Sciatic nerve (tissue), 2 donors: ENCODE measurements at regions not wholly inside any gene's neighbourhood (a gene's known extent, or its start where the extent isn't known, plus 50 kb on each side); places are given as distances from the start of the nearest gene placed in this dataset.
"Not testable (repeated sequence)": the region's sequence is repeated elsewhere in the genome, so short reads cannot be mapped to it uniquely, and the experiment has no call there.

Experiments
- ATAC-seq: fragments of 200-7000 bp; cut with Tn5 transposase; one replicate; pipeline ENCODE4 v1.9.1; 2020; ENCODE audit warnings: mild to moderate bottlenecking, moderate library complexity
- DNase-seq: peaks from one replicate; pipeline ENCODE4 v3.0.0-alpha.2; 2020; ENCODE audit warnings: low spot score
- intact Hi-C: fragments of 100-400 bp; cut with DNase I; formaldehyde crosslinking; loops from one replicate; pipeline ENCODE4 v1.14.2; 2022
- donor health status: DM: no; HTN: no; CAD: no.
- donor health status: DM: no; HTN: no; CAD: no.

DNA sequence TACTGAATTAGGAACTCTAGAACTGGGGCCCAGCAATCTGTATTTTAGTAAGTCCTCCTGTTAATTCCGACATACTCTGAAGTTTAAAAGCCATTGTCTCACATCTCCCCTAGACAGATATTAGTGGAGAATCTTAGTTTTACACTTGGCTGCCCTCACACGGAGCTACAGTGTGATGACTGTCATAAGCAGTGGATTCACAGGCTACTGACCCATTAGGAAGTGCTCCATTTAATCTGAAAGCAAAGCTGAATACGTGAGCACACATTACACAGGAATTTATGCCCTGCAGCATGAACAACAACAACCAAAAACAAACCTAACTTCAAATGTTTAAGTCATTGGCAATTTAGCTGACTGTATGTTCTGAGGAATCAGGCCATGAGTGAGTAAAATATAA, 416.4 kb upstream of the ANKRD20A1 start:
- DNase-seq, ATAC-seq, intact Hi-C loops: not testable (repeated sequence)

DNA sequence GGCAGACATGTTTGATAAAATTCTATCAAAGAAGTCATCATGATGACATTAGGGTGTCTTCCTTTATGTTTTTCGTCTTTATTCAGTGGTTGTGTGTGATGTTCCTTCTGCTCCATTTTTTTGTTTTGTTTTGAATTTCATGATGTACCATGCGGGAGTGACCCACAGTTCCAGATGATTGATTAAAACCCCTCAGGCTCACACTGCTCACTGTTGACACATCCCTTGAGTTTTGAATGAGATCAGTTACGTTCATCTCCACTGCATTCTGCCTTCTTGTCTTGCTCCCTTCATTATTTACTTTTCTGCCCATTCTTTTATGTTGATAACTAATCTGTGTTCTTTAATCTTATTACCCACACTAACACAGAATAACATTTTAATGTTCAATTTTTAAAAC, 421.7 kb upstream of the ANKRD20A1 start:
- ATAC-seq, DNase-seq, intact Hi-C loops: not testable (repeated sequence)

DNA sequence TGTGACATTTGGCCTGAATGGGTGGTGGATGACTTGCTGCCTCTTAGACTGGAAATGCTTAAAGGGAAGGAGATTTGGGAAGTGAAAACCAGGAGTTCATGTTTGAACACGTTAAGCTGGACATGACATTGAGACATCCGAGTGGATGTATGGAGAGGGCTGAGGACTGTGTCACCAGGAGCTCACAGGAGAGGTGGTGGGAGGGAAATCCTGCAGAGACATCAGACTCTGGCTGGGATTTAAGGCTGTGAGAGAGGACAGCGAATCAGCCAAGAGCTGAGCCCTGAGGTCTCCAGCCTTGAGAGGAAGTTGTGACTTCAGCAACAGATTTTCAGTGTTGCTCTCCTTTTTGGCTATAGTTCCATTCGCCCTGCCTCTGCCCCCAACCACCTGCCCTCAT, 432.5 kb upstream of the SPATA31A3 start:
- intact Hi-C loops, DNase-seq, ATAC-seq: not testable (repeated sequence)

DNA sequence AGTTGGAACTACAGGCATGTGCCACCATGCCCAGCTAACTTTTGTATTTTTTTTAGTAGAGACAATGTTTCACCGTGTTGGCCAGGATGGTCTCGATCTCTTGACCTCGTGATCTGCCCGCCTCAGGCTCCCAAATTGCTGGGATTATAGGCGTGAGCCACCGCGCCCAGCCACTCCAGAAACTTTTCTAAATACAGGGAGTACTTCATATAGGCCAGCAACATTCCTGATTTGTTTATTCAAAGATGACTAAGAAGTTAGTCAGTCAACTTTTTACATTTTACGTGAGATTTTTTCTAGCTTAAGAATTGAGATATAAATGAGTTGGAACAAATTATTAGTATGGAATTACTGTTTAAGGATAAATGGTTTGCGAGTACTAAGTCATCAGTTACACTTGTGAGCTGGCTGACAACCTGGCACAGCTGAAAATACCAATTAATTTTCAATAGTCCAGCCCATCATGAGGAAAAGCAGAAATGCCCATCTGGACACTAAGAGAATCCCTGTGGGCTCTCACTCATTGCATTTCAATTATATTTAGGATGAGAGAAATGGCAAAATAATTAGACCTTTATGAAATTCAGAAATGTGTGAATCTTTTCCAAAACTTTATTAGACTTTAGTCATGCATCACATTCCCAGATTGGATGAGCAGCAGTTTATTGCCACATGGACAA, 430.8 kb upstream of the SPATA31A3 start:
- ATAC-seq, DNase-seq, intact Hi-C loops: not testable (repeated sequence)

DNA sequence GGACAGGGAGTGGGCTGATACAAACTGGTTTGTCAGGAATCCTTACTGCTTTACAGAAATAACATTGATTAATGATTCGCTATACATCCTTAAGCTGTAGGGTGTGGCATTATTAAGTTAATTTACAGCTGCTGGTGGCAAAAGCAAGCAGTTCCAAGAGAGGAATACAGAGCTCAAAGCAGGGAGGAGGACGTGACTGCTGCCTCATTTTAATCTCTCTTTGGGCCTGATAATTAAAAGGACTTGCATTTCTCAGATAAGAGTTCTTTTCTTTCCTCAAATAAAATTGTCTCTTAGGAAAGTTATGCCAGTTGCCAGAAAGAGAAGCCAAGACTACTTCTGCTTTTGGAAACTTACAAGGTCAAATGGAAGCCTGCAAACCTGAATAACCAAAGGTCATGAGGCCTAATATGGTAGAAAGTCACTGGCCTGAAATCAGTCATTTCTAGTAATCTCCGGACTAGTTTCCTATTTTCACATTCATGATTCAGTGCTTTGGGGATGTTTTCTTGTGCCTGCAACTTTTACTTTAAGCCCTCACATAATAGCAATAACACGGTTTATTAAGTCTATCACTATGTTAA, 426.2 kb upstream of the SPATA31A3 start:
- DNase-seq, ATAC-seq, intact Hi-C loops: not testable (repeated sequence)

DNA sequence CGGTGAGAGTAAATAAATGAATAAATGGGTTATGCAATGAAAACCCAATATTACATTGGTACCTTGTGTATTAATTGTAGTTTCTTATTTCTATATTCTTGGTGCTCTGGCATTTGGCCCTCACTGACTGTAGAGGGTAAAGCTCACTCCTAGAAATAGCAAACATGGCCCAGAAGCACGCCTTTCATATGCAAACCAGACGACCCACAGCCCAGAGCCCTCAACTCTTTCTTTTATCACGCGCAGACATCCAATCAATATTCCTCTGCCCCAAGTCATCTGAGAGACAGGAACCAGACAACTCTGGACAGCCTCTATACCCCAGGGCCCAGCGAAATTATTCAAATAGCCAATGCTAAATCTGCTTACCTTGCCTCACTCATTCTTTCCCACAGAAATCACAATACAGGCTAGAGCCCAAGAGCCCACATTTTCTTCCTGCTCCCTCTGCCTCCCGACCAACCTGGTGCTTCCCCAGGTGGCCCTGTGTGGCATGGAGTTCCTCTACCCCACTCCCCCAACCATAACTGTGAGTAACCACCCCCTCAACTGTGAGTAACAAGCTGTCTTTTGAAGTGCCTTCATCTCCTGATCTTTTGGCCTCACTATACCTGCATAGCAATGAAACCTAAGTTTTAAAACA, 425.1 kb upstream of the SPATA31A3 start:
- intact Hi-C loops, ATAC-seq, DNase-seq: not testable (repeated sequence)

DNA sequence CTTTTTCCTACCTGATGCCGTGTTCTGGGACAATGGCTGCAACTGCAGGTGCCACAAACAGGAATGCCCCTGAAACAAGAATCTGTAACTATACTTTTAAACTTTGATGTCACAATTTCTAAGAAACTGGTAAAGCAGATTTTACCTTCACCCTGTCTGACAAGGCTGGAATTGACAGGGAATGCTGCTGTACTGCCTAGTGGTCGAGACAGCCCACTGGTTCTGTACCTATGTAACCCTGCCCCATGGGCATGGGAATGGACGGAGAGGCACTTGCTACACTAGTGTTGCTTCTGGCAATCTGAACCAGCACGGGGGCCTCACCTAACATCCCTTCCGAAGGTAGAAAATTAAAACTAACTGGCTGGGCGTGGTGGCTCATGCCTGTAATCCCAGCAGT, 424.3 kb upstream of the SPATA31A3 start:
- DNase-seq, ATAC-seq, intact Hi-C loops: not testable (repeated sequence)

DNA sequence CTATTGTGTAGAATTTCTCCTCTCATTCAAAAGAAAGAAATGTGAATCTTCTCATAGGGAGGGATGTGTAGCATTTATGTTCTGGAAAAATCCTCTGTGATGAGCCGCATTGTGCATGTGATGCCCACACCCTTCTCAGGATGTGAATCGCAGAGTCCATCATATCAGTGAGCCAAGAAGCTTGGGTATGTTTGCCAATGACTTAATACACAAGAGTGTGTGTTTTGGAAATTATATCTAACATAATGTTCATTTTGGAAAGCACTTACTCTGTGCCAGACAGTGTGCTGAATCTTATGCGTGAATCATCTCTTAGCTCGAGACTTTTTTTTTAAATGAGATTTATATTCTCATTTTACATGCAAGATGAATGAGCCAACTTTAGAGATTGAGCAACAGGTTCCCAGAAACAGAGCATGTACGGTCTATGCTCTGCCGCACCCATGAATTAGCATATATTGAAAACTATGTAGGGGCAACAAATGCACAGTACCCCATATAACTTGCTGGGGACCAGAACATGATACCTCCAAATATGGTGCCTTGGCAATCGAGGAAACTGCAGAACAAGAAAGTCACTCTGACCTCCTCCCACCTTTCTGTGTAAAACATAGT, 418.4 kb upstream of the SPATA31A3 start:
- intact Hi-C loops, ATAC-seq: not testable (repeated sequence)

DNA sequence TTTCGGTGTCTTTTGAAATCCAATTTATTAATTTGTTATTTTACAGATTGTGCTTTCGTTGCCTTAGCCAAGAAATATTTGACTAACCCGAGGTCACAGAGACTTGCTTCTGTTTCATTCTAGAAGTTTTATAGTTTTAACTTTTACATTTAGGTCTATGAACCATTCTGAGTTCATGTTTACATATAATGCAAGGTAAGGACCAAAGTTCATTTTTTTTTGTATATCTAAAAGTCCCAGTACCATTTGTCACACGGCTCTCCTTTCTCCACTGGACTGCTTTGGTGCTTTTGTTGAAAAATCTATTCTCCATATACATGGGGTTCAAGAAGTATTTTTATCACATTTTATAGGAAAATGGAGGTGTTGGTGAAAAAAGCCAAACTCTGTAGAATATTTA, 411.4 kb upstream of the SPATA31A3 start:
- DNase-seq, ATAC-seq, intact Hi-C loops: not testable (repeated sequence)

More for the DNA sequence above, 418.4 kb upstream of the SPATA31A3 start:
- DNase-seq: not testable (repeated sequence)

DNA sequence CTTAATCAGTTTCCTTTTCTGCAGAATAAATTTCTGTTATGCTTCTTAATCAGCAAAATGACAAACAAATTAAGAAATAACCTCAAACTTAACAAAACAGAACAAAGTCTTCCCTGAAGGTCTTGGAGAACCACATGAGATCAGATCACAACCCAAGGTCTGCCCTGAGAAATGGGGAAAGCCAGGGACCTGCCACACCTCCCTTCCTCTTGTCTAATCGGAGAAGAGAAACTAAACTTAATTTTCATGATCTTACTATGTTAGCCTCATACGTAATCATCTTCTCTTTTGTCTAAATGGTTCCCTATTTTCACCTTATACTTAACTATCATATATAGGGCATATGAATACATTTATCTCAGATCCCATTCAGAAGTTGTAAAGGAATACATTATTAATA, 405.4 kb upstream of the SPATA31A3 start:
- not testable (repeated sequence) for ATAC-seq, DNase-seq

DNA sequence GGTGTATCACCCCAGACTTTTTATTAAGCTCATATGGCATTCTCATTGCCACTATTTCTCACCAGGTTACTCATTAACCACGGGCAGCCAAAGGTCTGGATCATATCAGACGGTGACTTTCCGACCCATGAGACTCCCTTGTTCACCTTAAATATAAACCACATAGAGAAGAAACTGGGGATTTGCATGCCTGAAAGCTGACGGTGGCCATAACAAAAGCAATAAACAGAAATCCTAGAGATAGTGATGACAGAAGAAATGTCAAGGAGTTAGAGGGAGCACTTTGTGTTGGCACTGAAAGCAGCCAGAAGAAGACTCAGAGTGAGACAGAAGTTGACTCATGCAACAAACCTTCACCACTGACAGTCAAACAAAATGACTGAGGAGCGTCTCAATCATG, 402.4 kb upstream of the SPATA31A3 start:
- intact Hi-C loops, DNase-seq, ATAC-seq: not testable (repeated sequence)

More for the DNA sequence above, 405.4 kb upstream of the SPATA31A3 start:
- intact Hi-C loops: not testable (repeated sequence)

DNA sequence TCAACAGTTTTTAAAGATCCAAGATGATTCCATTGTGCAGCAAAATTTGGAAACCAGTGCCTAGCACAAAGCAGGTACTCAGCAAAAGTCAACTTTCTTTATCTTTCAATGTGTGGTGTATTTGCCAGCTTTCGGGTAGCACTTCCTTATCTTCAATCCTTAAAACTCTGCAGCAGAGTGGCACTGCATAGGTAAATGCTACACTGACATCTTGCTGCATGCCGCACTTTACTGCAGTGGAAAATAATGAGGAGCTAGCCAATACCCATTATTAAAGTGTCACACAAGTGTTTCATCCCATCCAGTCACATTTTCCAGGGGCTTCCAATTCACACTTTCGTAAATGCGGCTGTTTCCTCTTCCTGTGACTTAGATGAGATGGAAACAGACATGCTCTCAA, 401.7 kb upstream of the SPATA31A3 start:
- intact Hi-C loops, ATAC-seq, DNase-seq: not testable (repeated sequence)

DNA sequence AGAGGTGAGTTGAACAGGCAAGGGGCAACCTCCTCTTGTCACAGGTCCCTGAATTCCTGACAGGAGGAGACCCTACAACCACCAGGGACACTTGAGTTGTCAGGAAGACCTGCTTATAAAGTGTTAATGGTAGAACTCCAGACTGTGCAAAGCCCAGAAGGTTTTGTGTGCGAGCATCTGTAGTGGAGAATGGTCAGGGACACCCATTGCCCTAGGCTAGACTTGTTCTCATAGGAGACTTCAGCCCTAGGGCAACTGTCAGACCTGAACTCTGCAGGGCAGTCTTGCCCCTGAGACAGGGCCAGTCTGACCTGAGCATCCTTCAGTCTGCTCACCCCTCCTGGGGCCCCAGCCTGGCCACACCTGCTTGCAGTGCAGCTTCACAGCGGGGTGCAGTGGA, 377.3 kb upstream of the SPATA31A3 start:
- intact Hi-C loops, DNase-seq: not testable (repeated sequence)
- peak; percentile 37 for ATAC-seq

DNA sequence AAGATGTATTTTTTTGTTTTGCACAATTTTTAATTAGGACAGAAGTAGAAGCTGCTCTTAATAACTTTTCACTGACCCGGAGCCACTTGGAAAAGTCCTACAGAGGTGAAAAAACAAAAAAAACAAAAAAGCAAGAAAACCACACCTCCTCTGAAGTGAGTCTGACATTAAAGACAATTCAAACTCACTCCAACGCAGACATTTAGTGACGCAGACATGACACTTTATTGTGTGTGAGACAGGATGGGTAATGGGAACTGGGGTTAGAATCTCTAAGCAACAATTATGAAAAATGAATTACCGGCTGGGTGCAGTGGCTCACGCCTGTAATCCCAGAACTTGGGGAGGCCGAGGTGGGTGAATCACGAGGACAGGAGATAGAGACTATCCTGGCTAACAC, 370.0 kb upstream of the SPATA31A3 start:
- ATAC-seq, intact Hi-C loops, DNase-seq: not testable (repeated sequence)

DNA sequence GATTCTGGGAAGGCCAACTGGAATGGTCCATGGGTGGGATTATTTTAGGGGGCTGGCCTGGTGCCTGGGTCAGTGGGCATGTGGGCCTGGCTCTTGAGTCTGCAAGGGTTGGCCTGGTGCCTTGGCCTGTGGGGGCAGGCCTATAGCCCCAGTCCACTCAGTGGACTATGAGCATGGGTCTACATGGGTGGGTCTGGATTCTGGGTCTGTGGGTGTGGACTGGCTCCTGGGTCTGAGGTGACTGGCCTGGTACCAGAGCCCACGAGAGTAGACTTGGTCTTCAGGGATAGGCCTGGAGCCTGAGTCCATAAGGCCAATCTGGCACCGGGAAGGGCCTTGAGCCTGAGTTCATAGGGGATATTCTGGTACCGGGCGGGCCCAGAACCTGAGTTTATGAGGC, 361.6 kb upstream of the SPATA31A3 start:
- ATAC-seq: peak; percentile 55
- intact Hi-C loops, DNase-seq: not testable (repeated sequence)

DNA sequence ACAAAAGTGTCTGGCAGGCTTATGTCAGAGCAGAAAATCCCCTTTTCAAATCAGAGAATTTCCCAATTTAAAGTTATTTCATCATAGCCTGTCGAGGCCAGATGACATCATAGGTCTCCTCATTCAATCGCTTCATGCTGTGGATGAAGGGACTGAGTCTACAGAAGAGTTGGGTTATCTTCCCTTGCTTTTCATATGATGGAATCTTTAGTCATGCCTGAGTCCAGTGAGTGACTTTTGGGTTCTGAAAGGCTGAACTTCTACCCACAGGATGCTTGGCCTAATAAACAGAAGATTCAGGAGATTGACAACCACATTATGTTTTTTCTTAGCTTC, 357.0 kb upstream of the SPATA31A3 start:
- DNase-seq, intact Hi-C loops, ATAC-seq: not testable (repeated sequence)

DNA sequence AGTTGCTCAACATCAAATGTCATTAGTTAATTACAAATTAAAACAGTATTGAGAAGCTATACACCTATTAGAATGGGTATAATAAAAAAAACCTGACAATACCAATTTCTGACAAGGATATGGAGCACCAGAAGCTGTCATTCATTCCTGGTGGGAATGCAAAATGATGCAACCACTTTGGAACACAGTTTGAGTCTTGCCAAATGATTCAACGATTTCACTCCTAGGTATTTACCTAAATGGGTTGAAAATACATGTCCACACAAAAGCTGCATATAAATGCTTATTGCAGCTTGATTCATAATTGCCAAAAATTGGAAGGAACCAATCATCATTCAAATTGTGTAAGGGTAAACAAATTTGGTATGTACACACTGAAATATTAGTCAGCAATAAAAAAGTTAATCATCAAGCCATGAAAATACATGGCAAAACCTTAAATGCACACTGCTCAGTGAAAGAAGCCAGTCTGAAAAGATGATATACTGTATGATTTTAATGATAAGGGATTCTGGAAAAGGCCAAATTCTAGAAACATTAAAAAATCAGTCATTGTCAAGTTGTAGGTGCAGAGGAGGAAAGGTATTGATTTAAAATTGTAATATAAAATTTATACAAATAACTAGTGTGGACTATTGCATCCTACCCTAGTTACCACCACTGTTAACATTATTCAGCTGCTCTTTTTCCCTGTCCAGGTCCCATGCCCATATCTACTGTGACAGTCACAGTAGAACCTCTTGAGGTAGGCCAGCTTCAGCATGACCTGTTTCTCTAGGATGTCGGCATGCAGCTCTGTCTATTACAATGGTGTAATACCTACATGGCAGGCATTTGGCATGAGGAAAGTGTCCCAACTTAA, 356.4 kb upstream of the SPATA31A3 start:
- intact Hi-C loops, ATAC-seq, DNase-seq: not testable (repeated sequence)

DNA sequence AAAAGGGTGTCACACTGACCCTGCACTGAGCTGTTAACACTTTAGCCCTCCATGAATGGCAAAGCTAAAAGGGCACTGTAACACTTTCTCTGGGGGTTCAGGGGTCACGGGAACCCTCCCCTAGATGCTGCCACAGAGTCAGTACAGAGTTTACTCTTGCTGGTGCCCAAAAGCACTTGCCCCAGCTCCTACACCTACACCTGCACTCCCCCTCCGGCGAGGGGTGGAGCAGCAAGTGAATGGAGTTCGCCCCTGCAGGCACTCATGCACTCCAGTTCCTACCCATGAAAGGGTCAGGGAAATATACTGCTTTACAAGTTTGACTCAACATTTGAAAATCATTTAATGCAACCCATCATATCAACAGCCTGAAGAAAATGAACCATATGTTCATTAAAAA, 355.7 kb upstream of the SPATA31A3 start:
- intact Hi-C loops, DNase-seq: not testable (repeated sequence)
- peak; percentile 37 for ATAC-seq
